GM10248 (cell line): ENCODE measurements at regions not wholly inside any gene's neighbourhood (a gene's known extent, or its start where the extent isn't known, plus 50 kb on each side); places are given as distances from the start of the nearest gene placed in this dataset.

Source experiments
- CTCF ChIA-PET: fragments of 300-600 bp; sonication (Branson Sonifier 250); formaldehyde crosslinking; extraction: SDS; loops from one replicate; lab custom pipeline; 2021; ENCODE audit warnings: antibody characterized with exemption; lab: Yijun Ruan, JAX
- POLR2A ChIA-PET: fragments of 350-650 bp; sonication (Branson Sonifier 250); formaldehyde crosslinking; extraction: SDS; loops from one replicate; lab custom pipeline; 2020; ENCODE audit warnings: antibody characterized with exemption; lab: Yijun Ruan, JAX
- DNase-seq: peaks from one replicate; pipeline ENCODE4 v3.0.0; 2012; ENCODE audit errors: extremely low spot score
- TF ChIP-seq, protein P1 (sequence below): IDR thresholded peaks from 2 replicates; pipeline ENCODE4 v1.5.1; 2012; ENCODE audit warnings: mild to moderate bottlenecking, low read depth; ENCODE audit errors: extremely low read depth, missing control alignments, control extremely low read depth

DNA sequence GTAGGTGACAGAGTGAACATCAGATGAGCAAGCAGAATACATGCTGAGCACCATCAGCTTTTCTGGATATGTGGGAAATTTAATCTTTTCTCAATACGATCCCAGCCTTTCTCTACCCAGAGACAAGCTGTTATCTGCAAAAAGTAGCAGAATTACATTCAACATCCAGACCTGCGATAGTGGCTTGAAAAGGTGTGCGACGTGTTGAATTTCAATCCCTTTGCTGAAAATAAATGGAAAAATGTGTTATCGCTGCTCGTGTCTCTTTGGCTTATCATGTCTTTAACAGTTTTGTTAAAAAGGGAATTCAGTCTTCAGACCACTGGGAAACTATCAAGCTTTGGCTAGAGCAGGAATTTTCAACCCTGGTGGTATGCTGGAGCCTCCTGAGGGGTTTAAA, 98.8 kb upstream of the FAM20A start:
- TF ChIP-seq, protein P1, sequence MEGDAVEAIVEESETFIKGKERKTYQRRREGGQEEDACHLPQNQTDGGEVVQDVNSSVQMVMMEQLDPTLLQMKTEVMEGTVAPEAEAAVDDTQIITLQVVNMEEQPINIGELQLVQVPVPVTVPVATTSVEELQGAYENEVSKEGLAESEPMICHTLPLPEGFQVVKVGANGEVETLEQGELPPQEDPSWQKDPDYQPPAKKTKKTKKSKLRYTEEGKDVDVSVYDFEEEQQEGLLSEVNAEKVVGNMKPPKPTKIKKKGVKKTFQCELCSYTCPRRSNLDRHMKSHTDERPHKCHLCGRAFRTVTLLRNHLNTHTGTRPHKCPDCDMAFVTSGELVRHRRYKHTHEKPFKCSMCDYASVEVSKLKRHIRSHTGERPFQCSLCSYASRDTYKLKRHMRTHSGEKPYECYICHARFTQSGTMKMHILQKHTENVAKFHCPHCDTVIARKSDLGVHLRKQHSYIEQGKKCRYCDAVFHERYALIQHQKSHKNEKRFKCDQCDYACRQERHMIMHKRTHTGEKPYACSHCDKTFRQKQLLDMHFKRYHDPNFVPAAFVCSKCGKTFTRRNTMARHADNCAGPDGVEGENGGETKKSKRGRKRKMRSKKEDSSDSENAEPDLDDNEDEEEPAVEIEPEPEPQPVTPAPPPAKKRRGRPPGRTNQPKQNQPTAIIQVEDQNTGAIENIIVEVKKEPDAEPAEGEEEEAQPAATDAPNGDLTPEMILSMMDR = no peak
- ChIA-PET POLR2A (no interaction called here), CTCF (no interaction called here)
- no peak for DNase-seq

- ChIA-PET POLR2A (no interaction called here), CTCF (interaction anchor here (0.9 kb wide), 1 partner anchor 53 kb away, joined by 3 read pairs; no protein-coding TSS in a partner anchor)
Measured at GRCh38 chr17:68698746-68699145, 97.6 kb upstream of the FAM20A start.

GRCh38 chr17:68697850-68698361, 96.7 kb upstream of the FAM20A start:
- TF ChIP-seq, protein P1 = no peak
- CTCF ChIA-PET = no interaction called here
- POLR2A ChIA-PET = no interaction called here
- no peak for DNase-seq

More at GRCh38 chr17:68698746-68699145, 97.6 kb upstream of the FAM20A start:
- TF ChIP-seq, protein P1 = no peak
- no peak for DNase-seq

DNA sequence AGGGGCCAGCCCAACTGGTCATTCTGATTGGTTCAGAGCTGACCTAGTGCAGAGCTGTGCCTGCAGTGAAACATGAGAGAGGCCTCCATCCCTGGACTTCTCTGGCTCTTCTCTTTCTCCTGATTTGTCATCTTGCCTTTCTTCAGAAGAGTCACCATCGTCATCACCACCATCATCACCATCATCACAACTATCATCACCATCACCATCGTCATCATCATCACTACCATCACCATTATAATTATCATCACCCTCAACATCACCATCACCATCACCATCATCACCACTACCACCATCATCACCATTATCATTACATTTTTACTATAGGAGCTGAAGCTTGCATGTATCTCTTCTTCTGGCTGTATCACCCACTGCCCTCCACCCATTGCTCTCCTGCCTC, 94.5 kb upstream of the FAM20A start:
- TF ChIP-seq, protein P1 = no peak
- POLR2A ChIA-PET = no interaction called here
- DNase-seq = no peak
- CTCF ChIA-PET = interaction anchor here (1.2 to 1.7 kb wide), 3 partner anchors 16 to 45 kb away, joined by 3 to 4 read pairs (median 3); no protein-coding TSS in a partner anchor

GRCh38 chr17:68694791-68695485, 93.8 kb upstream of the FAM20A start:
- CTCF ChIA-PET = interaction anchor here (1.0 to 1.7 kb wide), 4 partner anchors 17 to 44 kb away, joined by 3 to 4 read pairs (median 3); no protein-coding TSS in a partner anchor
- POLR2A ChIA-PET = no interaction called here
- TF ChIP-seq, protein P1 = no peak
- DNase-seq = no peak

DNA sequence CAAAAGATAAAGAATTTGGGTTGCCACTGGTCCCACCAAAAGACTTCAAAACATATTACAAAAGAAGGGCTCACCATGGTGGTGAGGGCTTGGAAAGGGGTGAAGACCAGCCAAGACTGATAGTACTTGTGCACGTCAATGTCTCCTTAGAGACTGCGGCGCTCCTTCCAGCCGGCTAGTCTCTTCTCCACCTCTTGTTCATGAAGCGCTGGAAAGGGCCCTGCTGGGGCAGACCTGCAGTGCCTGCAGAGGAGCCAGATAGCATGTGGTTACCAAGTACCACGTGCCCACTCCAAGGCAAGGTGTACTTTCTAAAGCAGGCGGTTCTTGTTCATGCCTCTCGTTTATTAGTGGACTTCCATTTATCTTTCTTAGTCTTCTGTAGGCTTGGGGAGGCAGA, 92.7 kb upstream of the FAM20A start:
- ChIA-PET CTCF (interaction anchor here (1.5 kb wide), 1 partner anchor 18 kb away, joined by 3 read pairs; no protein-coding TSS in a partner anchor), POLR2A (no interaction called here)
- DNase-seq = no peak
- TF ChIP-seq, protein P1 = no peak
